Activated B cell treated with CpG ODN at 0.5 μM for 24 hours (primary cell): ENCODE measurements at regions not wholly inside any gene's neighbourhood (a gene's known extent, or its start where the extent isn't known, plus 50 kb on each side); places are given as distances from the start of the nearest gene placed in this dataset.

Experiments
- ATAC-seq: fragments of 200-7000 bp; cut with Tn5 transposase; one replicate; pipeline ENCODE4 v1.10.0; 2021; ENCODE audit warnings: low read depth, mild to moderate bottlenecking, moderate library complexity
- CTCF ChIA-PET: fragments of 350-600 bp; sonication (Branson Sonifier 250); formaldehyde crosslinking; loops from one replicate; lab custom pipeline; 2021; ENCODE audit warnings: antibody characterized with exemption; lab: Charles Lee
- POLR2A ChIA-PET: fragments of 350-600 bp; sonication (Branson Sonifier 250); formaldehyde crosslinking; loops from one replicate; lab custom pipeline; 2021; ENCODE audit warnings: antibody characterized with exemption; lab: Charles Lee
- DNase-seq: peaks from one replicate; pipeline ENCODE4 v3.0.0; 2022
- H3K27ac Mint-ChIP-seq: one replicate; pipeline ENCODE4 v1.8.0; 2020; ENCODE audit warnings: mixed read lengths
- H3K27me3 Mint-ChIP-seq: one replicate; pipeline ENCODE4 v1.8.0; 2021; ENCODE audit warnings: mixed read lengths
- H3K36me3 Mint-ChIP-seq: one replicate; pipeline ENCODE4 v1.8.0; 2021; ENCODE audit warnings: low read depth, mixed read lengths
- H3K4me1 Mint-ChIP-seq: one replicate; pipeline ENCODE4 v1.8.0; 2021; ENCODE audit warnings: mixed read lengths
- H3K4me3 Mint-ChIP-seq: one replicate; pipeline ENCODE4 v1.8.0; 2020; ENCODE audit warnings: mild to moderate bottlenecking, mixed read lengths
- H3K9me3 Mint-ChIP-seq: one replicate; pipeline ENCODE4 v1.8.0; 2020; ENCODE audit warnings: mixed read lengths
- intact Hi-C: fragments of 100-400 bp; cut with micrococcal nuclease; formaldehyde crosslinking; loops from one replicate; pipeline ENCODE4 v1.15.1; 2024
- TF ChIP-seq, protein P1 (sequence below): fragments of 200-600 bp; IDR thresholded peaks from one replicate; pipeline ENCODE4 v1.8.0; 2022; ENCODE audit warnings: antibody characterized with exemption, mild to moderate bottlenecking

DNA sequence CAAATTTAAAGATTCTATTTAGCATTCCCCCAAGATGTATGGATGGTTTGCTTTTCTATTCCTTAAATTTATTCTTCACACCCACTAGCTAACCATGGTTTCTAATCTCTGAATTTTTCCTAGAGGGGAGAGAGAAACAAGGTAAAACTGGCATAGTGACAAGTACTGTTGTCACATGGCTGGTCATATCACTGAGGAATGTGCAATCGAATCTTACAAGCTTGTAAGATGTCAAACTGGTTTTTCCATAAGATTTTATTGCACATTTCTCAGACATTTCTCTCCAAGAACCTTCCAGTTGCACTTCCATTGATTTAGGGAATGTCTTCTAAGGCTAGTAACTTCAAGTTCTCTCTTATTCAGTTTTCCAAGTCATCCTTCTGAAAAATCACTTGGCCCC is 89.8 kb downstream of the MBL2 start:
- Mint-ChIP-seq H3K27me3 (no peaks in the 10 kb centered on the region), H3K4me1 (no peaks in the 10 kb centered on the region), H3K4me3 (no peak overlapping the region), H3K9me3 (no peaks in the 10 kb centered on the region), H3K36me3 (no peaks in the 10 kb centered on the region), H3K27ac (no peak overlapping the region)
- ATAC-seq (no peak), DNase-seq (no peak)
- TF ChIP-seq, protein P1, sequence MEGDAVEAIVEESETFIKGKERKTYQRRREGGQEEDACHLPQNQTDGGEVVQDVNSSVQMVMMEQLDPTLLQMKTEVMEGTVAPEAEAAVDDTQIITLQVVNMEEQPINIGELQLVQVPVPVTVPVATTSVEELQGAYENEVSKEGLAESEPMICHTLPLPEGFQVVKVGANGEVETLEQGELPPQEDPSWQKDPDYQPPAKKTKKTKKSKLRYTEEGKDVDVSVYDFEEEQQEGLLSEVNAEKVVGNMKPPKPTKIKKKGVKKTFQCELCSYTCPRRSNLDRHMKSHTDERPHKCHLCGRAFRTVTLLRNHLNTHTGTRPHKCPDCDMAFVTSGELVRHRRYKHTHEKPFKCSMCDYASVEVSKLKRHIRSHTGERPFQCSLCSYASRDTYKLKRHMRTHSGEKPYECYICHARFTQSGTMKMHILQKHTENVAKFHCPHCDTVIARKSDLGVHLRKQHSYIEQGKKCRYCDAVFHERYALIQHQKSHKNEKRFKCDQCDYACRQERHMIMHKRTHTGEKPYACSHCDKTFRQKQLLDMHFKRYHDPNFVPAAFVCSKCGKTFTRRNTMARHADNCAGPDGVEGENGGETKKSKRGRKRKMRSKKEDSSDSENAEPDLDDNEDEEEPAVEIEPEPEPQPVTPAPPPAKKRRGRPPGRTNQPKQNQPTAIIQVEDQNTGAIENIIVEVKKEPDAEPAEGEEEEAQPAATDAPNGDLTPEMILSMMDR, result no peak
- CTCF ChIA-PET, result no interaction called here
- POLR2A ChIA-PET, result no interaction called here
- intact Hi-C loops, result no loop called here

DNA sequence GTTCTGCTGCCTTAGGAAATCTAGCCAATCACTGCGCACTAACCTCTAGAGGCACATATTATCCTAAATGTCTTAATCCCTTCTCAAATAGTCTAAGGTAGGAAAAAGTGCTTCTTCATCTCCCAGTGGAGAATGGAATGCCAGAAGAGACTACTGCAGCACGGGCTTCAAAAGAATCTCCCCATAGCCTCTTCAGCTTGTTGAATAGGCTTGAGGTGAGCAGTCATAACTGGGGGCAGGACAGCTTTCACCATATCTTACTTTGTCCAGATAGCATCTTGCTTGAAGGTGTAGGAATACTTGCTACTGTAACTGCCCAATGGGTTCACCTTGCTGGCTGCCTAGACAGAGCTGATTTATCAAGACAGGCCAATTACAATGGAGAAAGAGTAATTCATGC is 88.8 kb downstream of the MBL2 start:
- no peaks in the 10 kb centered on the region for H3K9me3 Mint-ChIP-seq
- H3K36me3 Mint-ChIP-seq, result no peaks in the 10 kb centered on the region
- ChIA-PET CTCF (no interaction called here), POLR2A (no interaction called here)
- DNase-seq (no peak), ATAC-seq (no peak)
- intact Hi-C loops, result no loop called here
- TF ChIP-seq, protein P1, result no peak
- H3K4me3 Mint-ChIP-seq, result no peak overlapping the region
- no peak overlapping the region for H3K27ac Mint-ChIP-seq
- H3K4me1 Mint-ChIP-seq, result no peaks in the 10 kb centered on the region
- H3K27me3 Mint-ChIP-seq, result no peaks in the 10 kb centered on the region

DNA sequence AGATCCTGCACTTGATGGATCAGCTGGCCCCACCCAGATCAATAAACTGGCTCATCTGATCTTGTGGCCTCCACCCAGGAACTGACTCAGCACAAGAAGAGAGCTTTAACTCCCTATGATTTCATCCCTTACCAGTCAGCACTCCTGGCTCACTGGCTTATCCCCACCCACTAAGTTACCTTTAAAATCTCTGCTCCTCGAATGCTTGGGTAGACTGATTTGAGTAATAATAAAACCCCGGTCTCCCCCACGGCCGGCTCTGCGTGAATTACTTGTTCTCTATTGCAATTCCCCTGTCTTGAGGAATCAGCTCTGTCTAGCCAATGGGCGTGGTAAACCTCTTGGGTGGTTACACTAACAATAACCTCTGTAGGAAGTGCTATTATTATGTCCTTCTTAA is 83.7 kb downstream of the MBL2 start:
- Mint-ChIP-seq H3K4me3 (no peak overlapping the region), H3K4me1 (no peaks in the 10 kb centered on the region), H3K36me3 (no peaks in the 10 kb centered on the region), H3K27me3 (no peaks in the 10 kb centered on the region), H3K27ac (no peak overlapping the region), H3K9me3 (peaks cover 6% of the 10 kb centered on the region)
- intact Hi-C loops, result no loop called here
- CTCF ChIA-PET, result no interaction called here
- POLR2A ChIA-PET, result interaction anchor here (0.6 kb wide), 1 partner anchor 1029 kb away, joined by 4 read pairs; no protein-coding TSS in a partner anchor
- TF ChIP-seq, protein P1, result no peak
- ATAC-seq, result no peak
- no peak for DNase-seq

DNA sequence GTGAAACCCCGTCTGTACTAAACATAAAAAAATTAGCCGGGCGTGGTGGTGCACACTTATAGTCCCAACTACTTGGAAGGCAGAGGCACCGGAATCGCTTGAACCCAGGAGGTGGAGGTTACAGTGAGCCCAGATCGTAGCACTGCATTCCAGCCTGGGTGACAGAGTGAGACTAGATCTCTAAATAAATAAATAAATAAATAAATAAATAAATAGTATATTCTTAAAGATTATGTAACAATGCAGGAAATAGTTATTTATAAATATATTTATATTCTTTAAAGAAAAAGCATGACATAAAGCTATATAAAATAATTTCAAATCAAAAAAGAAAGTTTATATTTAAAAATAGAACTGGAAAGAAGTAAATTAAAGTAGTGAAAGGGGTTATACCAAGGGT is 76.4 kb downstream of the MBL2 start:
- peaks cover 6% of the 10 kb centered on the region for H3K9me3 Mint-ChIP-seq
- ATAC-seq (no peak), DNase-seq (no peak)
- no peaks in the 10 kb centered on the region for H3K27me3 Mint-ChIP-seq
- no peaks in the 10 kb centered on the region for H3K4me1 Mint-ChIP-seq
- ChIA-PET CTCF (no interaction called here), POLR2A (no interaction called here)
- intact Hi-C loops, result no loop called here
- H3K4me3 Mint-ChIP-seq, result no peak overlapping the region
- H3K27ac Mint-ChIP-seq, result no peak overlapping the region
- H3K36me3 Mint-ChIP-seq, result no peaks in the 10 kb centered on the region
- TF ChIP-seq, protein P1, result no peak

DNA sequence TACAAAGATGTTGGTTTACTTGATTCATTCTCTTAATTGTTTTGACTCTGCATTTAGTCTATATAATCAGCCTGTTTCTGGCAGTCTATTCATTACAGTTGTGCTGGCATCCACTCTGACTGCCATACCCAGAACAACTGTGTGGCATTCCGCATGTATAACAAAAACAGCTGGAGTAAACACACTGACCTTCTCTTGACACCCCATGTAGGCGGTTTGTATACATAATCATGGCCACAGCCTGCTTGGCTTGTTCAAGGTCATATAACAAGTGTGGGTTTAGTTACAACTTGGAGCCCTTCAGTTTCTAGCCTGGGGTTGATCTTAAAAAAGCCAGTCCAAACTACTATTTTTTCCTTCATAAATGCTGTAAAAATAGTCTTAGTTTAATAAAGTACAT is 70.9 kb downstream of the MBL2 start:
- ChIA-PET POLR2A (no interaction called here), CTCF (no interaction called here)
- no peaks in the 10 kb centered on the region for H3K27me3 Mint-ChIP-seq

More for the DNA sequence above, 70.9 kb downstream of the MBL2 start:
- no peaks in the 10 kb centered on the region for H3K36me3 Mint-ChIP-seq
- DNase-seq (no peak), ATAC-seq (no peak)
- H3K27ac Mint-ChIP-seq, result no peak overlapping the region
- H3K9me3 Mint-ChIP-seq, result no peaks in the 10 kb centered on the region
- no peaks in the 10 kb centered on the region for H3K4me1 Mint-ChIP-seq
- no peak overlapping the region for H3K4me3 Mint-ChIP-seq
- TF ChIP-seq, protein P1, result no peak
- intact Hi-C loops, result no loop called here
